Body of pancreas (tissue), 4 donors: ENCODE measurements at regions not wholly inside any gene's neighbourhood (a gene's known extent, or its start where the extent isn't known, plus 50 kb on each side); places are given as distances from the start of the nearest gene placed in this dataset.

Experiments
- POLR2A ChIP-seq, 3 donors: fragments of 450-650 bp; IDR thresholded peaks; one replicate each; pipeline ENCODE4 v1.6.1; 2016; ENCODE audit warnings: antibody characterized with exemption in 3 of 3, mild to moderate bottlenecking in 2 of 3
- TF ChIP-seq, protein P1 (sequence below), 7 experiments: fragments of 450-650 bp in 4 of 7; fragments of 200-600 bp in 3 of 7; sonication (generic) in 3 of 7; IDR thresholded peaks; one replicate each; pipeline ENCODE4 v1.5.1; 2016 to 2019; ENCODE audit warnings: antibody characterized with exemption in 7 of 7

DNA sequence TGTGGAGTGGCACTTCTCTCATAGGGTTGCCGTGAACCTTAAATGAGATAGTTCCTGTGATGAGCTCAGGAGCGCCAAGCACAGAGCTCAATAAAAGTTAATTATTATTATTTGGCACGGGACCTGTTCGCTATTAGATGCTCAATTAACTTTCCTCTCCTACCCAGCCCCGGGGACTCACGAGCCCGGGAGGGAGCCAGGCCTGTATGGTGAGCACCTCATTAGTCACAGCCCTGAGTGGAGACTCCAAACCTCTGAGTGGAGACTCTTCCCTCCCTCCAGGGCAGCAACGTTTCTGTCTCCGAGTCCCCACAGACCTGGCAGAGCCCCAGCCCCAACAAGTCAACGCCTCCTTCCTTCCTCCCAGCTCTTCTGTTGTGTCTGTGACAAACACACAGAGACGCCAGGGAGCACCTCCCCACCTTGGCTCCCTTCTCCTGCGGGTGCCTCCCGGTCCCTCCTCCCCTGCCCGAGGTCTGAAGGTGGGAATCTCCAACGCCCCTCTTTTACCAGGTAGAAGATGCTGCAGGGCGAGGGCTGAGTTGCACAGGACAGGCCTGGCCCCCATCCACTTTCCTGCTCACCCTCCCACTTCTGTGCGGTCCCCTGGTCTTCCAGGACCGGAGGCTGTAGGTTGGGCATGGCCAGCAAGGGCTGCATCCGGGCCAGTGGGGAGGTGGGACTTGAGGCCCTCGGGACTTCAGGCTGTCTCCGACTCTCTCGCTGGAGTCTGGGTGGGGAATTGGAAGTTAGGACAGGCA is 52.7 kb upstream of the ODC1 start:
- no peak for TF ChIP-seq POLR2A (IDR thresholded peaks at IDR 0.05)
- TF ChIP-seq, protein P1, sequence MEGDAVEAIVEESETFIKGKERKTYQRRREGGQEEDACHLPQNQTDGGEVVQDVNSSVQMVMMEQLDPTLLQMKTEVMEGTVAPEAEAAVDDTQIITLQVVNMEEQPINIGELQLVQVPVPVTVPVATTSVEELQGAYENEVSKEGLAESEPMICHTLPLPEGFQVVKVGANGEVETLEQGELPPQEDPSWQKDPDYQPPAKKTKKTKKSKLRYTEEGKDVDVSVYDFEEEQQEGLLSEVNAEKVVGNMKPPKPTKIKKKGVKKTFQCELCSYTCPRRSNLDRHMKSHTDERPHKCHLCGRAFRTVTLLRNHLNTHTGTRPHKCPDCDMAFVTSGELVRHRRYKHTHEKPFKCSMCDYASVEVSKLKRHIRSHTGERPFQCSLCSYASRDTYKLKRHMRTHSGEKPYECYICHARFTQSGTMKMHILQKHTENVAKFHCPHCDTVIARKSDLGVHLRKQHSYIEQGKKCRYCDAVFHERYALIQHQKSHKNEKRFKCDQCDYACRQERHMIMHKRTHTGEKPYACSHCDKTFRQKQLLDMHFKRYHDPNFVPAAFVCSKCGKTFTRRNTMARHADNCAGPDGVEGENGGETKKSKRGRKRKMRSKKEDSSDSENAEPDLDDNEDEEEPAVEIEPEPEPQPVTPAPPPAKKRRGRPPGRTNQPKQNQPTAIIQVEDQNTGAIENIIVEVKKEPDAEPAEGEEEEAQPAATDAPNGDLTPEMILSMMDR (IDR thresholded peaks at IDR 0.05) = no peak
